GM12864 (cell line): ENCODE measurements at regions not wholly inside any gene's neighbourhood (a gene's known extent, or its start where the extent isn't known, plus 50 kb on each side); places are given as distances from the start of the nearest gene placed in this dataset.

Source experiments
- DNase-seq: peaks from one replicate; pipeline ENCODE4 v3.0.0-alpha.2; 2011; ENCODE audit warnings: low read depth
- H3K4me3 ChIP-seq: 2 replicates; pipeline ENCODE4 v1.5.1; 2011; ENCODE audit warnings: mild to moderate bottlenecking, low read depth, low read length, control low read depth
- CTCF ChIP-seq: IDR thresholded peaks from 2 replicates; pipeline ENCODE4 v1.5.1; 2011; ENCODE audit warnings: low read depth, mild to moderate bottlenecking, moderate library complexity, low read length, control low read depth, inconsistent platforms; ENCODE audit errors: missing control alignments

- DNase-seq: no peak
- no peak overlapping the region for H3K4me3 ChIP-seq
- no peak for TF ChIP-seq CTCF
These were observed 283.7 kb upstream of the RTL1 start for GRCh38 chr14:101186992-101187815.

- TF ChIP-seq CTCF: no peak
- DNase-seq: no peak
- H3K4me3 ChIP-seq: no peak overlapping the region
These were observed 284.5 kb upstream of the RTL1 start for GRCh38 chr14:101187816-101188570.

GRCh38 chr14:101188571-101188915 lies 285.0 kb upstream of the RTL1 start:
- H3K4me3 ChIP-seq: no peak overlapping the region
- DNase-seq: no peak
- TF ChIP-seq CTCF: no peak

- no peak for DNase-seq
- no peak overlapping the region for H3K4me3 ChIP-seq
- no peak for TF ChIP-seq CTCF
These were observed 285.7 kb upstream of the RTL1 start for GRCh38 chr14:101189266-101189665.

GRCh38 chr14:101189962-101190560 lies 286.5 kb upstream of the RTL1 start:
- H3K4me3 ChIP-seq: no peak overlapping the region
- TF ChIP-seq CTCF: no peak
- DNase-seq: no peak

- no peak for TF ChIP-seq CTCF
- no peak overlapping the region for H3K4me3 ChIP-seq
- DNase-seq: no peak
These were observed 287.7 kb upstream of the RTL1 start for GRCh38 chr14:101191101-101191720.
